GM19455 (cell line): ENCODE measurements at regions not wholly inside any gene's neighbourhood (a gene's known extent, or its start where the extent isn't known, plus 50 kb on each side); places are given as distances from the start of the nearest gene placed in this dataset.
"Not testable (repeated sequence)": the region's sequence is repeated elsewhere in the genome, so short reads cannot be mapped to it uniquely, and the experiment has no call there.

ENCODE experiments used
- ATAC-seq: cut with Tn5 transposase; IDR thresholded peaks from one replicate; pipeline ENCODE4 v1.9.1; 2021; ENCODE audit not compliant: unreplicated experiment

DNA sequence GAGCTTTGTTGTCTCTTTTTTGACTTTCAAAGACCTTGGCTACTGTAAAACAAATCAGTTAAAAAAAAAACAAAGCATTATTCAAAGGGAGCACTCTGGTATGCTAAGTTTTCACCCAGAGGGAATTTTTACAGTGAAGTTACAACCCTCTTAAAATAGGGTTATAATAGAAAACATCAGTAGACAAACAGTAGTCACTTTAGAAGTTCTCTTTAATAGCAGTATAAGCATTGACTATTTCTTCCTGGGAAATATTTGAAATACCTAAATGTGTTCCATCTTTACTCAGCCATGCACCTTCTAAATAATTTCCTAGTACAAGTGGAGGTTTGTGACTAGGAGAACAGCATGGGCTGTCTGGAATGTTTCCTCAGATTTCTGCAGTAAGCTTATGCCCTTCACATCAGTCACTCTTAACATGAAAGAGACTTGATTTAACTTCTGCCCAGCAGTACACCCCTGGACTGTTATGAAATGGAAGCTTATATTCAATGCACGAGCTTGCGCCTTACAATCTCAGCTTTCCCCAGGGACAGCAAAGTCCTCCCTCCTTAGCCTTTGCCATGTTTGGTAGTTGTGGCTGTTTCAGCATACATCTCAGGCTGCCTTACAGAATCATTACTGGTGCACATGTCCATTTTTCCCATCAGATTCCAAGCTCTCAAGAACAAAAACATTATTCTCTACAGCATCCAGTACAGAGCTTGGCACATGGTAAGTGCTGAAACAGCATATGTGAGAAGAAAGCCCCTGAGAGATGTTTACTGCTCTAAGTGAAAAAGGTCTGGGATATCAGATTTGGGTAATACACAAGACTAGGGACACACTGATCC, 191.5 kb downstream of the ZNF608 start:
- ATAC-seq, result no peak

DNA sequence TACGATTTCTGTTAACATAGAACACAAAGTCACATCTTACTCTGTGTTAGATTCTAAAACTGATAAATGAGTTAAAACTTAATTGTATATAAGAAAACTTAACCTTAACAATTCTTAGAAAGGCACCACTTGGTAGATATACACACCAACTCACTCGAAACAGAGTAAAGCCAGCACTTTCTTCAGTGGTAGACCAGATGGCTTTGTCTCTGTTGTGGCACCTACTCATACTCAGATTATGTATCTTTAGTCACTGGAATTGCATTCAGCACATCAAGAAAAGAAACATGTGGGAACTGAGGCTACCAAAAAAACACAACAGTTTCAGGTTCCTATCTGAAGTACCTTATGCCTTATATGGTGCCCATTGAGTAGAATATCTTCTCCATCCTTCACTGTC, 192.5 kb downstream of the ZNF608 start:
- ATAC-seq, result no peak

GRCh38 chr5:124552526-124552925, 193.9 kb downstream of the ZNF608 start:
- no peak for ATAC-seq

GRCh38 chr5:124551939-124552279, 194.5 kb downstream of the ZNF608 start:
- no peak for ATAC-seq

DNA sequence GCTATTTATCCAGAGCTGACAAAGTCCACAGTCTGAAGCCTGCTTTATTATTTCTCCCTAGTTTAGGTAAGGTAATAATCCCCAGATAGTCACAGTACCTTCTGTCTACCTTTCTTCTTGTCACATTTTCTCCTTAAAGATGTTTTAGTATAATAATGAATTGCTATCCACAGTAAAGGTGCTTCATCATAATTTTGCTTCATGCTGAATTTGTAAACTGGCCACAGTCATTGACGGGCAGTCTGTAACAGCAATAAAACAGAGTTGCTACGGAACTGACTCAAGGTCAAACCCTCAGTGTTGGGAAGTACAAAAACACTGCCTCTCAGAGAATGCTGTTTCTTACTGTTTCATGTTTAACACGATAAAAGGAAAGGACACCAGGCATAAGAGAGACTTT, 195.7 kb downstream of the ZNF608 start:
- ATAC-seq, result no peak

DNA sequence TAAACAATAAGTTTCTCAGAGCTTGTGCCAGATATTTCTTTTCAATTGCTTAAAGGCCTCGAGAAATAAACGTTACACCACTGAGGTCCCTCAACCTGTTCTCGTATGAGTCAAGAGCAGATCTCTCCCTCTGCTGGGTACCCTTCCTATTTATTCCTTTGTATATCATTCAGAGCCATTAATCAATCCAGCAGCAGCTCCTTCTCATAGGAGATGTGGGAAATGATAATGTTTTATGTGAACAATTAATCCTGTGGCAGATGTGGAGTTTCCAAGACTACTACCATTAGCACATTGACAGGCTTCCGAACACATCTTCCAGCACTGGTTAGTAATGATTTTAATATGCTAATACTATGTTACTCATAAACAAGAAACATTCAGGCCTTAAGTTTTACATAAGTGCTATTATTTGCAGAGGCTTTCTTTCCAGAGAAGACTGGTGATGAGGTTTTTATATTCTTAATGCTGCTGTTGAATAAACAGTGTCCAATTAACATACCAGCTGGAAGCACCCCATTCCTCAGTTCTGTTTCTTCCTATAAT, 196.5 kb downstream of the ZNF608 start:
- ATAC-seq, result no peak

DNA sequence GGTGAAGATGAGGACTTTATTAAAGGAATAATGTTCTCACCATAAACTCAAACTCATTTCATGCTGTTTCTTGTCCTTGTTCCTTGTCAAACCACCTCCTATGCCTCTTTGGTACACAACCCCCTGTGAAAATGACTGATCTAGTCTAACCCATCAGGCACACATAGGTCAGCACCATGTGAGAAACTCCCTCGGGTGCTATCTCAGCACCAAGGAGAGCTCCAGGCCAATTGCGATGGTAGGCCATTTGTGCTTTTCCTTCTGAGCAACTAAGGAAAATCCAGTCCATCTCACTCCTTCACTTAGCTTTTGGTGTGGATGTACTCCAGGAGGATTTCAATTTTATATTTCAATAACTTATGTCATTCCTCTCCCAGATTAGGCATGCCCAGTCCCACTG, 199.8 kb downstream of the ZNF608 start:
- no peak for ATAC-seq

GRCh38 chr5:124544366-124545055, 201.9 kb downstream of the ZNF608 start:
- peak; percentile 95 for ATAC-seq

DNA sequence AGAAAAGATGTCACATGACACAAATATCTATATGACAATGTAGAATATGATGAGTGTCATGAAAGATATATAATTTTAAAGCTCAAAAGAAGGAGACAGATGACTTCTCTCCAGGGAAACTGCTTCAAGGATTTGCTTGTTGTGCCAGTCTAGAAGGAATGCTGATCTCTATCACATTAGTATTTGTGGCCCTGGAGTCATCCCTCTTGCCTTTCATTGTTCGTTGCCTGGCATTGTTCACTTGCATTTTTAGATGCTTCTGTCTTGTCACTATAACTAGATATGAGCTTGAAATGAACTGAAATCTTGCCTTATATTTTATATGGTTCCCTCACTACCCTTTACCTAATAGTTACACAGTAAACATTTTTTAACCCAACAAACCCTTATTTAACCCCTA, 207.5 kb downstream of the ZNF608 start:
- ATAC-seq, result no peak

GRCh38 chr5:124538191-124538590, 208.2 kb downstream of the ZNF608 start:
- no peak for ATAC-seq

DNA sequence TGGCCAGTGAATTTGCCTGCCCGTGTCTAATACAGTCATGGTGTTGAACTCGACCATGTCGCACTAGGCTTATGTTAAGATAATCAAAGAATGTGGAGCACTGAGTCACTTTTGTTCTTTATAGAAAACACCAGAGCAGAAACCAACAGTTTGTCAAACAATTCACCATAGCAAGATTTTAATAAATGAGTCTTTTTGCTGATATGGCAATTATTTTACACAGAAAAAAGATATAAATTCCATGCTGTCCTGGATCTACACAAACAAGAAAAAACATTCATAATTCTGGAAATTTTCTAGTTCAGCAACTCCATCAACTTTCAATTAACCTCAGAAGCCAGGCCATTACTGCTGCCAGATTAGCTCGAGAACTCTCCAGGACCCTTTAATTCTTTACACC, 208.9 kb downstream of the ZNF608 start:
- no peak for ATAC-seq

- ATAC-seq, result no peak
These were observed 209.3 kb downstream of the ZNF608 start for GRCh38 chr5:124537107-124537506.

- no peak for ATAC-seq
These were observed 210.1 kb downstream of the ZNF608 start for GRCh38 chr5:124536333-124536732.

DNA sequence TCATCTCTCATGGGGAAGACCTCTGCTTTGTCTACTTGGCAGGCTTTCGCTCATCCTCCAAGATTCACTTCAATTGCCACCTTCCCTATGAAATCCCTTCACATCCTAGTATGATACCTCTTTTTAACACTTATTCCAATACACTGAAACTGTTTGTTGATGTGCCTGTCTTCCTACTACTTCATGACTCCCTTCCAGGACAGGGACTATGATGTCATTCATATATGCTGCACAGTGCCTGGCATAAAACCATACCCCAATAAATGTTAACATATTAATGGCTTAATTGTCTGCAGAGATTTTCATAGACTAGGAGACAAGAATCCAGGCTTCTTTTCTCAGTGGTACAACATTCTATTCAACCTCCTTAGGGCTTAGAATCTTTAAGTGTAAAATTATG, 215.5 kb downstream of the ZNF608 start:
- no peak for ATAC-seq

GRCh38 chr5:124528838-124529237, 217.6 kb downstream of the ZNF608 start:
- ATAC-seq, result peak; percentile 60

DNA sequence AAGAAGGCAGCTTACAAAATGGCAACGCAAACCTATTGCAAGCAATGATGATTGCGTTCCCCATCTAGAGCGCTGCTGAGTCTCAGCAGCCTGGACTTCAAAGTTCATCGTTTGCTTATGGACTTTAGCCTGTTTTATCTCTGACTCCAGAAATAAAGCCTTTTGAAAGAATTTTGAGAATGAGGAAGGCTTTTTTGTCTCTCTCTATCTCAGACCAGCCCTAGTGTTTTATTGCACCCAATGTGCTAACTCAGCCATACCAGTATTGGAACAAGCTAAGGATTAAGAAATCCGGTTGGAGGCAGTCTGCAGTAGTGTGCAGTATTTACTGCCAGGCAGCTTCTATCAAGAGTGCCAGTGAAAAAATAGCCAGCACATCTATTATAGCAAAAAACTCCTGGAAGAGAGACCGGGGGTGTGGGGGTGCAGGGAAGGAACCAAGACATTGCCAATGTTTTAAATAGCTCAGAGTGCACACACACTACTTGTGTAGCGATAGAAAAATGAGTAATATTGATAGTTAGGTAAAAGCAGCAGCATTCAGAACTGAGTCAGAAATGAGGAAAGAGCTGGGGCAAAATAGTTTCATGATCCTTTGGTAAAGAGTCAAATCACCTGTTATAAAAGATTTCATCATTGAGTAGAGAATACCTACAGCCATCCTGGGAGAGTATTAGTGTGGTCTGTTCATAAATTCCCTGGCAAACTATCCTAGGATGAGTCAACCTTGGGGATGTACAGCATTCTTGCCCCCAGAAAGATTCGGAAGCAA, 219.0 kb downstream of the ZNF608 start:
- ATAC-seq, result peak; percentile 58

- not testable (repeated sequence) for ATAC-seq
These were observed 220.4 kb downstream of the ZNF608 start for GRCh38 chr5:124526079-124526478.

DNA sequence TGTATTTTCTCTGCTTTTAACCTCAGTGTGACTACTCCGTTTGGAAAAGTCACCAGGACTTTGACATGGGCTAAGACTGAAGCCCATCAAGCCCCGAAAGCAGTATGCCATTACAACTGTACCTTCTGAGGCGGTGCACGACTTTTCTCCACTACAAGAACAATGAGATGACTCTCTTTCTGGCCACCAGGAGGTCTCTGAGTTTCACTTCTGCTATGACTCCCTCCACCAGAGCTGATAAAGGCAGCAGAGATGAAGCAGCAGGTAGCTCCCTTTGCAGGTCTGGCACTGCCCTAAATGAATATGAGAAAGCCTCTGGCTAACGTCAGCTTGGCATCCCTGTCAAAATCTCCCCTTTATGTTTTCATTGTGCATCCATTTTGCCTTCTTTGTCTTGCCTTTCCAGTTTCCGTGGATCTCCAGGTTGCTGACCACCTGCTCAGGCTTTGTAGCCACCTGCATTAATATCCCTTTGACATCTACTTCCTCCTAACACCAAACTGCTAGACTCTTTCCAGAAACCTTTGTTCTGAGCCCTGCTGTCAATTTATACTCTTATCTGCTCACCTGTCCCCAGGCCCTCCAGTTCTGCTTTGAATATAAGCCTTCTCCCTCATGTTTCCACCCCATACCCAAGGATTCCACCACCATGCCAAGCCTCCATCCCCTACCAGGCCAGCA, 221.7 kb downstream of the ZNF608 start:
- peak; percentile 86 for ATAC-seq

GRCh38 chr5:124523897-124524296, 222.5 kb downstream of the ZNF608 start:
- ATAC-seq, result no peak

DNA sequence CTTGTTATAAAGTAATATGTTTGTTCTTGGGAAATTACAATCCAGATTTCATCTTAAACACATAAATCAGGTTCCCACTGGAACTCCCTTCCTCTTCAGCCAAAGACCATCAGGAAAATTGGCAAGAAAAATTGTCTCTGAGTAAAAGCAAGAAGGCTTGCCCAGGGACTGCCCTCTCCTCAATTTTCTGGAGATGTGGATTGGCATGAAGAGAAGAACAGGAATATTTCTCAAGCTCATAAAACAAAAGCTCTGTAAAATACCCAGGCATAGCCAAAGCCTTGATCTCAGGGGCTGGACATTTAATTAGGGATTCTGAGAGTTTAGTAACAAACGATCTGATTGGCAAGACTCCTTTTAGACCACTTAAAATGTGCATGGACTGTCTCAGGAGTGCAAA, 223.4 kb downstream of the ZNF608 start:
- no peak for ATAC-seq
